ENCODE measurements at regions not wholly inside any gene's neighbourhood (a gene's known extent, or its start where the extent isn't known, plus 50 kb on each side); places are given as distances from the start of the nearest gene placed in this dataset.

- TF ChIP-seq CTCF (IDR thresholded peaks at IDR 0.05) (no peak), ZFX (IDR thresholded peaks at IDR 0.05; ENCODE audit: borderline replicate concordance) (no peak)
Observed at GRCh38 chr14:84028080-84028604, 1501.8 kb upstream of the FLRT2 start.

Measured in 22Rv1 (cell line).